ENCODE measurements at regions not wholly inside any gene's neighbourhood (a gene's known extent, or its start where the extent isn't known, plus 50 kb on each side); places are given as distances from the start of the nearest gene placed in this dataset.

GRCh38 chr4:27101126-27101525 lies 240.5 kb downstream of the STIM2 start:
- TF ChIP-seq CTCF (IDR thresholded peaks at IDR 0.05; ENCODE audit: low read depth, low read length, poor library complexity, severe bottlenecking) (no peak), EZH2phosphoT487 (IDR thresholded peaks at IDR 0.05; ENCODE audit: borderline replicate concordance, low read length) (no peak)

Measured in DOHH2 (cell line).